Vagina (tissue), 2 donors: ENCODE measurements at regions not wholly inside any gene's neighbourhood (a gene's known extent, or its start where the extent isn't known, plus 50 kb on each side); places are given as distances from the start of the nearest gene placed in this dataset.

ENCODE experiments used
- POLR2A ChIP-seq, 2 donors: fragments of 450-650 bp; IDR thresholded peaks; one replicate each; pipeline ENCODE4 v1.6.1; 2017; ENCODE audit warnings: antibody characterized with exemption in 2 of 2, mild to moderate bottlenecking in 2 of 2, moderate library complexity in 2 of 2
- TF ChIP-seq, protein P1 (sequence below), 3 experiments: fragments of 450-650 bp in 2 of 3; fragments of 200-600 bp in 1 of 3; sonication (generic) in 1 of 3; IDR thresholded peaks; one replicate each; pipeline ENCODE4 v1.5.1; 2017 to 2019; ENCODE audit warnings: antibody characterized with exemption in 3 of 3, mild to moderate bottlenecking in 2 of 3, moderate library complexity in 2 of 3

DNA sequence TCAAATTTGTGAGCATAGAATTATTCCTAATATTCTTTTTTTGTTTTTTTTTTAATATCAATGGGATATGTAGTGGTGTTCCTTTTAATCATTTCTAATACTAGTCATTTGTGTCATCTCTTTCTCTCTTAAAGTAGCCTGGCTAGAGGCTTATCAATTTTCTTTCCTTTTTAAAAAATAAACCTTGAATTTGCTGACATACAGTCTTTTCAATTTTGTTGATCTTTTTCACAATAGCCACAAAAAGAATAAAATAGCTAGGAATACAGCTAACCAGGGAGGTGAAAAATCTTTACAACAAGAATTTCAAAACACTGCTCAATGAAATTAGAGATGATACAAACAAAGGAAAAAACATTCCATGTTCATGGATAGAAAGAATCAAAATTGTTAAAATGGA, 192.6 kb downstream of the ARL6IP6 start:
- TF ChIP-seq POLR2A (IDR thresholded peaks at IDR 0.05): no peak
- TF ChIP-seq, protein P1, sequence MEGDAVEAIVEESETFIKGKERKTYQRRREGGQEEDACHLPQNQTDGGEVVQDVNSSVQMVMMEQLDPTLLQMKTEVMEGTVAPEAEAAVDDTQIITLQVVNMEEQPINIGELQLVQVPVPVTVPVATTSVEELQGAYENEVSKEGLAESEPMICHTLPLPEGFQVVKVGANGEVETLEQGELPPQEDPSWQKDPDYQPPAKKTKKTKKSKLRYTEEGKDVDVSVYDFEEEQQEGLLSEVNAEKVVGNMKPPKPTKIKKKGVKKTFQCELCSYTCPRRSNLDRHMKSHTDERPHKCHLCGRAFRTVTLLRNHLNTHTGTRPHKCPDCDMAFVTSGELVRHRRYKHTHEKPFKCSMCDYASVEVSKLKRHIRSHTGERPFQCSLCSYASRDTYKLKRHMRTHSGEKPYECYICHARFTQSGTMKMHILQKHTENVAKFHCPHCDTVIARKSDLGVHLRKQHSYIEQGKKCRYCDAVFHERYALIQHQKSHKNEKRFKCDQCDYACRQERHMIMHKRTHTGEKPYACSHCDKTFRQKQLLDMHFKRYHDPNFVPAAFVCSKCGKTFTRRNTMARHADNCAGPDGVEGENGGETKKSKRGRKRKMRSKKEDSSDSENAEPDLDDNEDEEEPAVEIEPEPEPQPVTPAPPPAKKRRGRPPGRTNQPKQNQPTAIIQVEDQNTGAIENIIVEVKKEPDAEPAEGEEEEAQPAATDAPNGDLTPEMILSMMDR (IDR thresholded peaks at IDR 0.05): no peak
